Liver (tissue), 3 donors: ENCODE measurements at regions not wholly inside any gene's neighbourhood (a gene's known extent, or its start where the extent isn't known, plus 50 kb on each side); places are given as distances from the start of the nearest gene placed in this dataset.

ENCODE experiments used
- CTCF ChIP-seq: fragments of 150-350 bp; IDR thresholded peaks from 2 replicates; pipeline ENCODE4 v1.5.1; 2017; ENCODE audit warnings: improper control_type of control experiment, low read depth, low read length; ENCODE audit not compliant: missing input control
- HNF4A ChIP-seq, 2 donors: conservative IDR thresholded peaks; 2 replicates each; pipeline ENCODE4 v1.6.1; 2016; ENCODE audit warnings: antibody characterized with exemption in 2 of 2, mild to moderate bottlenecking in 2 of 2
- RAD21 ChIP-seq, 2 donors: IDR thresholded peaks; 2 replicates each; pipeline ENCODE4 v1.6.1; 2016; ENCODE audit warnings: antibody characterized with exemption in 2 of 2, mild to moderate bottlenecking in 2 of 2
- REST ChIP-seq: IDR thresholded peaks from 2 replicates; pipeline ENCODE4 v1.6.1; 2016; ENCODE audit warnings: antibody characterized with exemption, mild to moderate bottlenecking
- TAF1 ChIP-seq: conservative IDR thresholded peaks from 2 replicates; pipeline ENCODE4 v1.6.1; 2016; ENCODE audit warnings: antibody characterized with exemption, mild to moderate bottlenecking
- YY1 ChIP-seq: IDR thresholded peaks from 2 replicates; pipeline ENCODE4 v1.6.1; 2016; ENCODE audit warnings: antibody characterized with exemption, mild to moderate bottlenecking
- ZBTB33 ChIP-seq: IDR thresholded peaks from 2 replicates; pipeline ENCODE4 v1.6.1; 2016; ENCODE audit warnings: antibody characterized with exemption
- donor health status: healthy.
- donor health status: healthy.

GRCh38 chr4:180571516-180572055, 1671.6 kb upstream of the TENM3 start:
- TF ChIP-seq CTCF (no peak), REST (no peak), TAF1 (no peak), YY1 (no peak), ZBTB33 (no peak), RAD21 (IDR thresholded peaks at IDR 0.05) (no peak), HNF4A (conservative IDR thresholded peaks at IDR 0.05) (no peak)
